H1 (cell line): ENCODE measurements at regions not wholly inside any gene's neighbourhood (a gene's known extent, or its start where the extent isn't known, plus 50 kb on each side); places are given as distances from the start of the nearest gene placed in this dataset.

Source experiments
- CTCF ChIA-PET: fragments of 300-600 bp; sonication (Branson Sonifier 250); formaldehyde crosslinking; loops from one replicate; lab custom pipeline; 2021; ENCODE audit not compliant: partially characterized antibody; lab: Charles Lee
- POLR2A ChIA-PET: fragments of 300-600 bp; sonication (Branson Sonifier 250); formaldehyde crosslinking; loops from one replicate; lab custom pipeline; 2021; ENCODE audit warnings: inconsistent platforms; ENCODE audit not compliant: partially characterized antibody; lab: Charles Lee
- DNase-seq, 2 experiments: peaks; one replicate each; pipeline versions ENCODE4 v3.0.0 to v3.0.0-alpha.2; 2010 to 2022; ENCODE audit warnings: low spot score in 2 of 2, low read depth in 1 of 2, mixed read lengths in 1 of 2
- FAIRE-seq: peaks from 2 replicates; lab custom pipeline; 2011; peaks lifted over from hg19 to GRCh38; lab: Jason Lieb, UNC
- H2AFZ ChIP-seq: 2 replicates; pipeline ENCODE4 v1.8.1; 2012; ENCODE audit warnings: low read length, inconsistent platforms
- H2AK5ac ChIP-seq: 2 replicates; pipeline ENCODE4 v1.6.1; 2013; ENCODE audit warnings: low read depth, low read length
- H2BK120ac ChIP-seq: replicated peaks from 2 replicates; pipeline ENCODE3; 2013; ENCODE audit warnings: low read depth, low read length, inconsistent platforms
- H2BK12ac ChIP-seq: 2 replicates; pipeline ENCODE4 v1.6.1; 2013; ENCODE audit warnings: low read depth, low read length
- H2BK15ac ChIP-seq: 2 replicates; pipeline ENCODE4 v1.6.1; 2013; ENCODE audit warnings: low read length
- H2BK20ac ChIP-seq: 2 replicates; pipeline ENCODE4 v1.6.1; 2013; ENCODE audit warnings: low read length
- H2BK5ac ChIP-seq: 2 replicates; pipeline ENCODE4 v1.6.1; 2013; ENCODE audit warnings: low read depth, low read length
- H3K14ac ChIP-seq: 2 replicates; pipeline ENCODE4 v1.6.1; 2013; ENCODE audit warnings: inconsistent platforms; ENCODE audit not compliant: insufficient read length
- H3K18ac ChIP-seq: 2 replicates; pipeline ENCODE4 v1.6.1; 2013; ENCODE audit warnings: low read length; ENCODE audit errors: extremely low read depth
- H3K23ac ChIP-seq: 2 replicates; pipeline ENCODE4 v1.6.1; 2013; ENCODE audit warnings: inconsistent platforms; ENCODE audit not compliant: insufficient read length
- H3K23me2 ChIP-seq: 2 replicates; pipeline ENCODE4 v1.6.1; 2013; ENCODE audit warnings: low read depth, low read length
- H3K27ac ChIP-seq: 2 replicates; pipeline ENCODE4 v1.6.1; 2011; ENCODE audit warnings: low read depth, low read length, inconsistent platforms
- H3K27me3 ChIP-seq, 4 experiments: replicated peaks in 1 of 4; 1 replicate in 1 of 4; 2 replicates in 3 of 4; pipeline versions ENCODE4 v1.6.1 to v1.8.1; 2011 to 2013; ENCODE audit warnings: low read length in 3 of 4, mild to moderate bottlenecking in 3 of 4, inconsistent platforms in 2 of 4, mixed read lengths in 2 of 4, moderate library complexity in 1 of 4; ENCODE audit not compliant: control insufficient read depth in 3 of 4, insufficient read depth in 3 of 4; ENCODE audit errors: extremely low read depth in 1 of 4
- H3K36me3 ChIP-seq, 4 experiments: 2 replicates each; pipeline versions ENCODE4 v1.6.1 to v1.8.1; 2011 to 2013; ENCODE audit warnings: mild to moderate bottlenecking in 4 of 4, low read length in 3 of 4, moderate library complexity in 2 of 4, control low read depth in 1 of 4, inconsistent platforms in 1 of 4; ENCODE audit not compliant: insufficient read depth in 4 of 4, control insufficient read depth in 2 of 4
- H3K4ac ChIP-seq: replicated peaks from 2 replicates; pipeline ENCODE3; 2013; ENCODE audit warnings: low read length, low read depth, mixed read lengths, inconsistent platforms; ENCODE audit not compliant: insufficient read length
- H3K4me1 ChIP-seq, 4 experiments: replicated peaks in 1 of 4; 1 replicate in 1 of 4; 2 replicates in 3 of 4; pipeline versions ENCODE4 v1.6.1 to v1.8.1; 2011 to 2013; ENCODE audit warnings: low read length in 3 of 4, inconsistent platforms in 2 of 4, mixed read lengths in 1 of 4; ENCODE audit not compliant: insufficient read depth in 4 of 4, control insufficient read depth in 3 of 4
- H3K4me2 ChIP-seq, 2 experiments: 2 replicates each; pipeline versions ENCODE4 v1.6.1 to v1.8.1; 2011 to 2013; ENCODE audit warnings: low read depth in 2 of 2, low read length in 2 of 2, control low read depth in 1 of 2, inconsistent platforms in 1 of 2, mild to moderate bottlenecking in 1 of 2; ENCODE audit not compliant: insufficient read depth in 1 of 2
- H3K4me3 ChIP-seq, 4 experiments: fragments of 200-600, 300-600 bp in 1 of 4; sonication (generic), shearing (Covaris generic), sonication (Bioruptor Twin) in 1 of 4; 2 replicates each; pipeline versions ENCODE4 v1.5.1 to v1.8.1; 2011 to 2016; ENCODE audit warnings: low read length in 4 of 4, low read depth in 3 of 4, control low read depth in 2 of 4, inconsistent platforms in 2 of 4, mild to moderate bottlenecking in 2 of 4, mixed read lengths in 1 of 4, moderate library complexity in 1 of 4; ENCODE audit not compliant: insufficient read depth in 2 of 4; ENCODE audit errors: extremely low read depth in 1 of 4
- H3K56ac ChIP-seq: replicated peaks from 2 replicates; pipeline ENCODE3; 2013; ENCODE audit warnings: low read depth, mild to moderate bottlenecking, mixed read lengths, low read length, inconsistent platforms; ENCODE audit not compliant: insufficient read length
- H3K79me1 ChIP-seq: 2 replicates; pipeline ENCODE4 v1.6.1; 2013; ENCODE audit warnings: low read depth, low read length, control low read depth
- H3K79me2 ChIP-seq, 2 experiments: 2 replicates each; pipeline versions ENCODE4 v1.6.1 to v1.8.1; 2012 to 2013; ENCODE audit warnings: low read length in 2 of 2, mild to moderate bottlenecking in 2 of 2, inconsistent platforms in 1 of 2; ENCODE audit not compliant: insufficient read depth in 2 of 2, control insufficient read depth in 1 of 2
- H3K9ac ChIP-seq, 4 experiments: replicated peaks in 1 of 4; 1 replicate in 1 of 4; 2 replicates in 3 of 4; pipeline versions ENCODE4 v1.6.1 to v1.8.1; 2011 to 2013; ENCODE audit warnings: low read depth in 3 of 4, low read length in 3 of 4, control low read depth in 2 of 4, mild to moderate bottlenecking in 2 of 4, moderate library complexity in 2 of 4, inconsistent platforms in 1 of 4; ENCODE audit errors: extremely low read depth in 1 of 4
- H3K9me3 ChIP-seq, 2 experiments: 2 replicates each; pipeline versions ENCODE4 v1.6.1 to v1.8.1; 2012 to 2013; ENCODE audit warnings: mild to moderate bottlenecking in 2 of 2, moderate library complexity in 2 of 2, control low read depth in 1 of 2, inconsistent platforms in 1 of 2, low read depth in 1 of 2, low read length in 1 of 2, mixed read lengths in 1 of 2; ENCODE audit not compliant: insufficient read depth in 2 of 2
- H4K20me1 ChIP-seq, 2 experiments: replicated peaks in 1 of 2; 2 replicates each; pipeline versions ENCODE3 to v1.8.1; 2011 to 2013; ENCODE audit warnings: inconsistent platforms in 2 of 2, low read length in 2 of 2, mild to moderate bottlenecking in 1 of 2; ENCODE audit not compliant: insufficient read depth in 2 of 2, control insufficient read depth in 1 of 2
- H4K5ac ChIP-seq: 2 replicates; pipeline ENCODE4 v1.6.1; 2013; ENCODE audit warnings: low read length, low read depth, mixed read lengths, inconsistent platforms; ENCODE audit not compliant: insufficient read length
- H4K8ac ChIP-seq: 2 replicates; pipeline ENCODE4 v1.8.0; 2013; ENCODE audit warnings: mild to moderate bottlenecking, moderate library complexity, low read length, inconsistent platforms; ENCODE audit not compliant: insufficient read depth; ENCODE audit errors: extremely low read depth
- H4K91ac ChIP-seq: replicated peaks from 2 replicates; pipeline ENCODE3; 2013; ENCODE audit warnings: low read length, mixed read lengths, inconsistent platforms; ENCODE audit not compliant: insufficient read length
- BRCA1 ChIP-seq: IDR thresholded peaks from 2 replicates; pipeline ENCODE4 v1.6.1; 2012; ENCODE audit warnings: low read depth, low read length, improper control_type of control experiment
- CHD1 ChIP-seq: IDR thresholded peaks from 2 replicates; pipeline ENCODE4 v1.6.1; 2012; ENCODE audit warnings: low read depth, low read length, improper control_type of control experiment
- CTCF ChIP-seq, 3 experiments: IDR thresholded peaks; 1 replicate in 2 of 3; 2 replicates in 1 of 3; pipeline versions ENCODE4 v1.5.1 to v1.6.1; 2011; ENCODE audit warnings: low read length in 3 of 3, mild to moderate bottlenecking in 3 of 3, inconsistent platforms in 2 of 3, low read depth in 1 of 3, moderate library complexity in 1 of 3; ENCODE audit not compliant: insufficient read depth in 1 of 3; ENCODE audit errors: control extremely low read depth in 1 of 3
- EGR1 ChIP-seq: IDR thresholded peaks from 2 replicates; pipeline ENCODE4 v1.6.1; 2011; ENCODE audit warnings: low read depth, low read length, borderline replicate concordance
- EP300 ChIP-seq, 2 experiments: IDR thresholded peaks; 1 replicate in 1 of 2; 2 replicates in 1 of 2; pipeline ENCODE4 v1.6.1; 2011 to 2012; ENCODE audit warnings: low read depth in 2 of 2, low read length in 2 of 2, mild to moderate bottlenecking in 2 of 2, borderline replicate concordance in 1 of 2, inconsistent platforms in 1 of 2, moderate library complexity in 1 of 2
- MAX ChIP-seq: IDR thresholded peaks from 2 replicates; pipeline ENCODE4 v1.6.1; 2012; ENCODE audit warnings: inconsistent platforms
- SIRT6 ChIP-seq: IDR thresholded peaks from one replicate; pipeline ENCODE4 v1.7.1; 2012; ENCODE audit warnings: low read length, inconsistent platforms
- SUZ12 ChIP-seq: fragments of 200-600 bp; sonication (generic); IDR thresholded peaks from 2 replicates; pipeline ENCODE4 v1.6.1; 2012; ENCODE audit warnings: mild to moderate bottlenecking, inconsistent platforms, low read length, moderate library complexity, mixed read lengths
- WGBS, 2 experiments: shearing (Covaris generic) in 1 of 2; methylation state at CpG; one replicate each; pipeline versions ENCODE4 v1.1.6 to v1.1.7; 2013 to 2015; ENCODE audit warnings: low lambda C conversion rate in 2 of 2, mixed read lengths in 2 of 2, inconsistent platforms in 1 of 2, low coverage in 1 of 2, missing lambda C conversion rate in 1 of 2; ENCODE audit not compliant: insufficient replicate concordance in 2 of 2, insufficient coverage in 1 of 2, insufficient read length in 1 of 2; ENCODE audit errors: extremely low coverage in 1 of 2, missing lambda C conversion rate in 1 of 2; 5-methylcytosine and 5-hydroxymethylcytosine counted together

GRCh38 chr7:17611611-17612010 is 313.2 kb downstream of the AHR start:
- 85% methylated on average over 4 of the region's 4 CpGs; no CpG with 5 or more reads in 1 of the 2 experiments for WGBS, 2 experiments
- no peak for FAIRE-seq
- CTCF ChIA-PET: interaction anchor here (0.6 kb wide), 1 partner anchor 31 kb away, joined by 3 read pairs; no protein-coding TSS in a partner anchor
- Histone ChIP-seq H3K36me3 (no peaks in the 10 kb centered on the region; a peak in 1 of 8 replicates), H3K23ac (no peak overlapping the region), H2BK120ac (no peak overlapping the region), H3K79me1 (no peaks in the 10 kb centered on the region), H2AK5ac (no peak overlapping the region), H3K23me2 (no peaks in the 10 kb centered on the region), H2AFZ (no peak overlapping the region), H4K8ac (no peak overlapping the region), H4K20me1 (no peaks in the 10 kb centered on the region), H3K27ac (no peak overlapping the region), H3K4me3 (no peak overlapping the region), H3K4me1 (no peaks in the 10 kb centered on the region), H3K14ac (no peak overlapping the region), H3K4ac (no peak overlapping the region), H2BK12ac (no peak overlapping the region), H2BK15ac (no peak overlapping the region), H4K5ac (no peak overlapping the region), H4K91ac (no peak overlapping the region), H2BK5ac (no peak overlapping the region), H3K56ac (no peak overlapping the region), H2BK20ac (no peak overlapping the region), H3K18ac (no peak overlapping the region), H3K4me2 (no peak overlapping the region), H3K79me2 (no peaks in the 10 kb centered on the region), H3K9ac (no peak overlapping the region), H3K9me3 (no peaks in the 10 kb centered on the region), H3K27me3 (no peaks in the 10 kb centered on the region)
- POLR2A ChIA-PET: no interaction called here
- DNase-seq: no peak
- TF ChIP-seq CHD1 (no peak), SIRT6 (no peak), BRCA1 (no peak), MAX (no peak), EP300 (IDR thresholded peaks at IDR 0.05; ENCODE audit: borderline replicate concordance in 1 of 2, low read depth in 2 of 2, low read length in 2 of 2) (no peak), CTCF (IDR thresholded peaks at IDR 0.05; ENCODE audit: control extremely low read depth in 1 of 3, insufficient read depth in 1 of 3, low read depth in 1 of 3, low read length in 3 of 3) (no peak), SUZ12 (no peak), EGR1 (no peak)
